NCI-H128 (cell line): ENCODE measurements at regions not wholly inside any gene's neighbourhood (a gene's known extent, or its start where the extent isn't known, plus 50 kb on each side); places are given as distances from the start of the nearest gene placed in this dataset.
"Not testable (repeated sequence)": the region's sequence is repeated elsewhere in the genome, so short reads cannot be mapped to it uniquely, and the experiment has no call there.

ENCODE experiments used
- DNase-seq: peaks from one replicate; lab custom pipeline; 2025; ENCODE audit not compliant: unreplicated experiment; lab: John Stamatoyannopoulos, UW

GRCh38 chr4:53959343-53960120 is 104.9 kb downstream of the CHIC2 start:
- no peak for DNase-seq

- no peak for DNase-seq
Measured at GRCh38 chr4:53956454-53956853, 108.0 kb downstream of the CHIC2 start.

GRCh38 chr4:53956053-53956452 is 108.4 kb downstream of the CHIC2 start:
- DNase-seq, result no peak

GRCh38 chr4:53951414-53951813 is 113.0 kb downstream of the CHIC2 start:
- DNase-seq, result no peak

- no peak for DNase-seq
Measured at GRCh38 chr4:53943345-53944085, 120.9 kb downstream of the CHIC2 start.

- no peak for DNase-seq
Measured at GRCh38 chr4:53942712-53943111, 121.7 kb downstream of the CHIC2 start.

GRCh38 chr4:53941331-53941730 is 123.1 kb downstream of the CHIC2 start:
- DNase-seq, result no peak

GRCh38 chr4:53939892-53940291 is 124.5 kb downstream of the CHIC2 start:
- not testable (repeated sequence) for DNase-seq

GRCh38 chr4:53937918-53938317 is 126.5 kb downstream of the CHIC2 start:
- DNase-seq, result no peak

GRCh38 chr4:53937327-53937726 is 127.1 kb downstream of the CHIC2 start:
- DNase-seq, result no peak

GRCh38 chr4:53935780-53936179 is 128.6 kb downstream of the CHIC2 start:
- no peak for DNase-seq

GRCh38 chr4:53932796-53933610 is 131.4 kb downstream of the CHIC2 start:
- no peak for DNase-seq

- no peak for DNase-seq
Measured at GRCh38 chr4:53931461-53931961, 132.9 kb downstream of the CHIC2 start.

- DNase-seq, result no peak
Measured at GRCh38 chr4:53929955-53930798, 134.2 kb downstream of the CHIC2 start.

- DNase-seq, result no peak
Measured at GRCh38 chr4:53929311-53929710, 135.1 kb downstream of the CHIC2 start.

- DNase-seq, result no peak
Measured at GRCh38 chr4:53928825-53929224, 135.6 kb downstream of the CHIC2 start.

- DNase-seq, result no peak
Measured at GRCh38 chr4:53925050-53925605, 139.3 kb downstream of the CHIC2 start.

GRCh38 chr4:53924333-53925049 is 139.9 kb downstream of the CHIC2 start:
- no peak for DNase-seq

- no peak for DNase-seq
Measured at GRCh38 chr4:53923921-53924320, 140.5 kb downstream of the CHIC2 start.

- no peak for DNase-seq
Measured at GRCh38 chr4:53921856-53922255, 142.5 kb downstream of the CHIC2 start.
